Mammary epithelial cell (primary cell): ENCODE measurements at regions not wholly inside any gene's neighbourhood (a gene's known extent, or its start where the extent isn't known, plus 50 kb on each side); places are given as distances from the start of the nearest gene placed in this dataset.

Experiments used
- EZH2 ChIP-seq: IDR thresholded peaks from 2 replicates; pipeline ENCODE4 v1.6.1; 2012; ENCODE audit warnings: low read length, inconsistent platforms, borderline replicate concordance
- TF ChIP-seq, protein P1 (sequence below), 2 donors: IDR thresholded peaks in 1 of 2; conservative IDR thresholded peaks in 1 of 2; 2 replicates each; pipeline ENCODE4 v1.5.1; 2011 to 2012; ENCODE audit warnings: inconsistent platforms in 2 of 2, low read length in 2 of 2, mild to moderate bottlenecking in 2 of 2, control low read depth in 1 of 2, low read depth in 1 of 2; ENCODE audit not compliant: insufficient read depth in 1 of 2; ENCODE audit errors: extremely low read depth in 1 of 2

DNA sequence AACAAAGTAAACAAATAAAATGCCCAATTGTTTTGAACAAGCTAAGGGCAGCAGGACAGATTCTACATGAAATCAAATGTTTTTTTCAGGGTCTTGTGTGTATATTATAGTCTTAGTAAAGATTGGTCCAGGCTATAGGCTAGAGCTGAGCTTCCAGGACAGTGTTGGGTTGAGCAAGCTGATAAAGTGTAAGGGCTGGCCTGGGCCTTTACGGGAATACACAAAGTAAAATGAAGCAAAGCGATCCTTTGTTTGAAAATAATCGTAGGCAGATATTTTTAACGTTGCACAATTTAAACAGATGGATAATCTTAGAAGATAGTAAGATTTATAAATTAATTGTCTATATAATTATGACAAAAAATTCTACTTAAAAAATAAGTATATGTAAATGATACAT, 1204.6 kb downstream of the OTOL1 start:
- TF ChIP-seq, protein P1, sequence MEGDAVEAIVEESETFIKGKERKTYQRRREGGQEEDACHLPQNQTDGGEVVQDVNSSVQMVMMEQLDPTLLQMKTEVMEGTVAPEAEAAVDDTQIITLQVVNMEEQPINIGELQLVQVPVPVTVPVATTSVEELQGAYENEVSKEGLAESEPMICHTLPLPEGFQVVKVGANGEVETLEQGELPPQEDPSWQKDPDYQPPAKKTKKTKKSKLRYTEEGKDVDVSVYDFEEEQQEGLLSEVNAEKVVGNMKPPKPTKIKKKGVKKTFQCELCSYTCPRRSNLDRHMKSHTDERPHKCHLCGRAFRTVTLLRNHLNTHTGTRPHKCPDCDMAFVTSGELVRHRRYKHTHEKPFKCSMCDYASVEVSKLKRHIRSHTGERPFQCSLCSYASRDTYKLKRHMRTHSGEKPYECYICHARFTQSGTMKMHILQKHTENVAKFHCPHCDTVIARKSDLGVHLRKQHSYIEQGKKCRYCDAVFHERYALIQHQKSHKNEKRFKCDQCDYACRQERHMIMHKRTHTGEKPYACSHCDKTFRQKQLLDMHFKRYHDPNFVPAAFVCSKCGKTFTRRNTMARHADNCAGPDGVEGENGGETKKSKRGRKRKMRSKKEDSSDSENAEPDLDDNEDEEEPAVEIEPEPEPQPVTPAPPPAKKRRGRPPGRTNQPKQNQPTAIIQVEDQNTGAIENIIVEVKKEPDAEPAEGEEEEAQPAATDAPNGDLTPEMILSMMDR (conservative IDR thresholded peaks at IDR 0.05 in 1 of 2, IDR thresholded peaks at IDR 0.05 in 1 of 2; ENCODE audit: extremely low read depth in 1 of 2, insufficient read depth in 1 of 2, low read depth in 1 of 2, low read length in 2 of 2), result no peak
- TF ChIP-seq EZH2, result no peak
